Lower lobe of right lung (tissue), 2 donors: ENCODE measurements at regions not wholly inside any gene's neighbourhood (a gene's known extent, or its start where the extent isn't known, plus 50 kb on each side); places are given as distances from the start of the nearest gene placed in this dataset.

Source experiments
- ATAC-seq, 2 donors: fragments of 200-7000 bp; cut with Tn5 transposase; one replicate each; pipeline ENCODE4 v1.9.1; 2020 to 2022; ENCODE audit warnings: mild to moderate bottlenecking in 2 of 2, moderate library complexity in 2 of 2
- DNase-seq: peaks from one replicate; pipeline ENCODE4 v3.0.0-alpha.2; 2020
- H3K27ac ChIP-seq: fragments of 200-600 bp; one replicate; pipeline ENCODE4 v1.8.0; 2022
- H3K27me3 ChIP-seq: fragments of 200-600 bp; one replicate; pipeline ENCODE4 v1.8.0; 2022; ENCODE audit warnings: low read depth
- H3K36me3 ChIP-seq: fragments of 200-600 bp; one replicate; pipeline ENCODE4 v1.8.0; 2022; ENCODE audit warnings: mild to moderate bottlenecking
- H3K4me1 ChIP-seq: fragments of 200-600 bp; one replicate; pipeline ENCODE4 v1.8.0; 2022
- H3K4me3 ChIP-seq: fragments of 200-600 bp; one replicate; pipeline ENCODE4 v1.8.0; 2022; ENCODE audit warnings: mild to moderate bottlenecking
- H3K9me3 ChIP-seq: fragments of 200-600 bp; one replicate; pipeline ENCODE4 v1.8.0; 2022
- intact Hi-C: fragments of 100-400 bp; cut with DNase I; formaldehyde crosslinking; loops from one replicate; pipeline ENCODE4 v1.11.0; 2022
- TF ChIP-seq, protein P1 (sequence below): fragments of 200-600 bp; IDR thresholded peaks from one replicate; pipeline ENCODE4 v1.8.0; 2022; ENCODE audit warnings: antibody characterized with exemption, mild to moderate bottlenecking
- donor health status: DM: no; HTN: yes; CAD: no; lungs with severe emphysema.

- no peak overlapping the region for H3K4me3 ChIP-seq
- H3K27me3 ChIP-seq, result no peaks in the 10 kb centered on the region
- intact Hi-C loops, result no loop called here
- no peaks in the 10 kb centered on the region for H3K36me3 ChIP-seq
- H3K9me3 ChIP-seq, result no peaks in the 10 kb centered on the region
- no peak for ATAC-seq
- no peaks in the 10 kb centered on the region for H3K4me1 ChIP-seq
- DNase-seq, result no peak
- no peak overlapping the region for H3K27ac ChIP-seq
- TF ChIP-seq, protein P1, sequence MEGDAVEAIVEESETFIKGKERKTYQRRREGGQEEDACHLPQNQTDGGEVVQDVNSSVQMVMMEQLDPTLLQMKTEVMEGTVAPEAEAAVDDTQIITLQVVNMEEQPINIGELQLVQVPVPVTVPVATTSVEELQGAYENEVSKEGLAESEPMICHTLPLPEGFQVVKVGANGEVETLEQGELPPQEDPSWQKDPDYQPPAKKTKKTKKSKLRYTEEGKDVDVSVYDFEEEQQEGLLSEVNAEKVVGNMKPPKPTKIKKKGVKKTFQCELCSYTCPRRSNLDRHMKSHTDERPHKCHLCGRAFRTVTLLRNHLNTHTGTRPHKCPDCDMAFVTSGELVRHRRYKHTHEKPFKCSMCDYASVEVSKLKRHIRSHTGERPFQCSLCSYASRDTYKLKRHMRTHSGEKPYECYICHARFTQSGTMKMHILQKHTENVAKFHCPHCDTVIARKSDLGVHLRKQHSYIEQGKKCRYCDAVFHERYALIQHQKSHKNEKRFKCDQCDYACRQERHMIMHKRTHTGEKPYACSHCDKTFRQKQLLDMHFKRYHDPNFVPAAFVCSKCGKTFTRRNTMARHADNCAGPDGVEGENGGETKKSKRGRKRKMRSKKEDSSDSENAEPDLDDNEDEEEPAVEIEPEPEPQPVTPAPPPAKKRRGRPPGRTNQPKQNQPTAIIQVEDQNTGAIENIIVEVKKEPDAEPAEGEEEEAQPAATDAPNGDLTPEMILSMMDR, result no peak
Observed at GRCh38 chrX:43225626-43226328, 430.3 kb upstream of the MAOA start.

- Histone ChIP-seq H3K4me1 (no peaks in the 10 kb centered on the region), H3K4me3 (no peak overlapping the region), H3K27ac (no peak overlapping the region), H3K27me3 (no peaks in the 10 kb centered on the region), H3K9me3 (no peaks in the 10 kb centered on the region), H3K36me3 (no peaks in the 10 kb centered on the region)
- intact Hi-C loops, result no loop called here
- ATAC-seq (no peak), DNase-seq (no peak)
- TF ChIP-seq, protein P1, result no peak
Observed at GRCh38 chrX:43238461-43238945, 417.6 kb upstream of the MAOA start.

DNA sequence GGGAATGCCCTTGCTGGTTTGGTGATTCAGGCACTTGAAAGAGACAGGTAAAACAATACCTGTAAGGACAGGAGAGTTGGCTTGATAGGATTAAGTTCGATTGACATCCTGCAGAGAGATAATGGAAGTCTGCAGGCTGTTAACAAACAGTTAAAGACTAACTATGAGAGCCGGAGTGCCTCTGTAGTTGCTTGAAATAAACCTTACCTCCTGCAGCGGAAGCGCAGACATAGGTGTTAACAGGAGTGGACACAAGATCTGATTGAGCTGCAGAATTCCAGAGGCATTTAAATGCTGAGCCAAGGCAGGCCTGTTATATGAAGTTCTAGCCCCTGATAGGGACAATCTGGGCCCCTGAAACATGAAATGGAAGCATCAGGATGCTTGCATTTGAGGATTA is 416.7 kb upstream of the MAOA start:
- Histone ChIP-seq H3K27ac (no peak overlapping the region), H3K27me3 (no peaks in the 10 kb centered on the region), H3K36me3 (no peaks in the 10 kb centered on the region), H3K4me3 (no peak overlapping the region), H3K4me1 (no peaks in the 10 kb centered on the region), H3K9me3 (no peaks in the 10 kb centered on the region)
- TF ChIP-seq, protein P1, result no peak
- intact Hi-C loops, result no loop called here
- ATAC-seq, result no peak
- DNase-seq, result no peak

DNA sequence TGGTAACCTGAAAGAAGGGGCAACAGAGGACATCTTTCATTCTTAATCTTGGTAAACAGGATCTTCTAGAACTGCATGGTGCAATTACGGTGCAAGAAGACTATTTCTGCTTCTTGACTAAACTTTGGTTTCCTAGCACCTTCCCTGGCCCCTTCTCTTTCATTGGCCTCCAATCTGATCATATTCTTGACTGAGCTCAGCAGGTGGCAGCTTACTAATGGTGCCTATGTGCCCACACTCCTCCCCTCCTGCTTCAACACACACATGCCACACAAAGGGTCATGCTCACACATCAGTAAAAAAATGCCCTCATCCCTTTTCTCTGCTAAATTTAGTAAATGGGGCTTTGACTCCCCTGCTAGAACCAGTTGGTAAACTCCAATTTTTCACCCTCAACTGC is 400.5 kb upstream of the MAOA start:
- intact Hi-C loops, result no loop called here
- TF ChIP-seq, protein P1, result no peak
- no peak overlapping the region for H3K27ac ChIP-seq
- no peaks in the 10 kb centered on the region for H3K9me3 ChIP-seq
- no peaks in the 10 kb centered on the region for H3K27me3 ChIP-seq
- H3K36me3 ChIP-seq, result no peaks in the 10 kb centered on the region
- DNase-seq (no peak), ATAC-seq (no peak)
- H3K4me1 ChIP-seq, result no peaks in the 10 kb centered on the region
- H3K4me3 ChIP-seq, result no peak overlapping the region

GRCh38 chrX:43266487-43266886 is 389.6 kb upstream of the MAOA start:
- Histone ChIP-seq H3K4me1 (no peaks in the 10 kb centered on the region), H3K27ac (no peak overlapping the region), H3K27me3 (no peaks in the 10 kb centered on the region), H3K4me3 (no peak overlapping the region), H3K36me3 (no peaks in the 10 kb centered on the region), H3K9me3 (no peaks in the 10 kb centered on the region)
- intact Hi-C loops, result no loop called here
- TF ChIP-seq, protein P1, result no peak
- no peak for DNase-seq
- ATAC-seq, result no peak
